ENCODE measurements at regions not wholly inside any gene's neighbourhood (a gene's known extent, or its start where the extent isn't known, plus 50 kb on each side); places are given as distances from the start of the nearest gene placed in this dataset.

DNA sequence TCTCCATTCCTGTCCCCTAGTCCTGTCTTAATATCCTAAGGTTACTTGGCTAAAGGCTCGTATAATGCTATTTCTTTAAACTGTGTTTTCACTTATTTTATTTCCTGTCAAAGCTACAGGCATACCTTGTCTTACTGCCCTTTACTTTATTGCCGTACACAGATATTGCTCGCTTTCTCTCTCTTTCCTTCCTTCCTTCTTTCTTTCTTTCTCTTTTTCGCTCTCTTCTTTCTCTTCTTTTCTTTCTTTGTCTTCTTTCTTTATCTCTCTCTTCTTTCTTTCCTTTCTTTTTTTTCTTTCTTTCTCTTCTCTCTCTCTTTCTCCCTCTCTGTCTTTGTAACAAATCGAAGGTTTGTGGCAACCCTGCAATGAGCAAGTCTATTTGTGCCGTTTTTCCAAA, 123.9 kb upstream of the ARHGAP5 start:
- Histone ChIP-seq H3K27me3 (ENCODE audit: control insufficient read depth in 3 of 3, insufficient read depth in 3 of 3, low read length in 3 of 3) (no peaks in the 10 kb centered on the region), H3K9me3 (ENCODE audit: control insufficient read depth in 2 of 2, insufficient read depth in 1 of 2, low read depth in 1 of 2, low read length in 1 of 2) (no peaks in the 10 kb centered on the region), H3K27ac (ENCODE audit: low read depth in 1 of 3, low read length in 2 of 3) (no peak overlapping the region), H3K4me3 (ENCODE audit: low read depth in 1 of 3, low read length in 3 of 3) (no peak overlapping the region), H3K36me3 (ENCODE audit: control insufficient read depth in 3 of 3, insufficient read depth in 2 of 3, low read depth in 1 of 3, low read length in 3 of 3) (no peaks in the 10 kb centered on the region), H3K4me1 (ENCODE audit: control insufficient read depth in 3 of 3, insufficient read depth in 2 of 3, low read depth in 1 of 3, low read length in 2 of 3) (peaks cover 3 to 19% (median 5%) of the 10 kb centered on the region in 3 donors)
- FAIRE-seq = no peak
- WGBS, 3 donors = 93 to 94% (median 93%) methylated on average over 6 of the region's 6 CpGs
- DNase-seq = no peak

DNA sequence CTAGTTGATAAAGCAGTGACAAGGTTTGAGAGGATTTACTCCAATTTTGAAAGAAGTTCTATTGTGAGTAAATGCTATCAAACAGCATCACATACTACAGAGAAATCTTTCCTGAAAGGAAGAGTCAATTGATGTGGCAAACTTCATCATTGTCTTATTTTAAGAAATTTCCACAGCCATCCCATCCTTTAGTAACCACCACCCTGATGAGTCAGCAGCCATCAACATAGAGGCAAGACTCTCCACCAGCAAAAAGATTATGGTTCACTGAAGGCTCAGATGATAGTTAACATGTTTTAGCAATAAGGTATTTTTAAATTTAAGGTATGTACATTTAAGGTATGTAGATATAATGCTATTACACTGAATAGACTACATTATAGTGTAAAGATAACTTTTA, 122.1 kb upstream of the ARHGAP5 start:
- no peak for FAIRE-seq

DNA sequence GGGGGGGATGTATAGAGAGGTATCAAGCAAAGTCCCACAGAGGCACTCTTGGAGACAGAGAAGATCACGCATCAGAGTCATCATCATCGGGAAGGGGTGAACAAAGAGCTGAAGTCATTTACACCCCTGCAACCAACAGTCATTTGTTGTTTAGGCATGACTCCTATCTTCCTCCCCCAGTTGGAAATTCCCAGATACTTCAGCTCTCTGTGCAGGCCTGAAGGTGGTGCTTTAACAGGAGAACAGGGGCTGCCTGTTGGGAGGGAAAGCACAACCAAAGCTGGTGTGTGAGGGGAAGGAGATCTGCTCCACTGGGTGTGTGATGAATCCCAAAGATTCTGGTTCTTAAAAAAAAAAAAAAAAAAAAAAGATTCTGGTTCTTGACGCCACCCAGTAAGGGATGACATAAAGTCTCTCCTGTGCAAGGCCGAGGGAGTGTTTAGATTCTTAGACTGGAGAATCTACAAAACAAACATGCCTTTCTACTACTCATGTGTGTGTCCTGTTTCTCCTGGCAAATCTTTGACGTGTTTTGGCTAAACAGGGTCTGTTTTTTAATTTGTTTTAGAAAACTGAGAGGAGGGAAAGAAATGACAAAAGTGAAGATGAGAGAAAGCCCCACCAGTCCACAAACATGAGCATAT, 121.0 kb upstream of the ARHGAP5 start:
- no peak for DNase-seq
- Histone ChIP-seq H3K27ac (ENCODE audit: low read depth in 1 of 3, low read length in 2 of 3) (no peak overlapping the region), H3K36me3 (ENCODE audit: control insufficient read depth in 3 of 3, insufficient read depth in 2 of 3, low read depth in 1 of 3, low read length in 3 of 3) (no peaks in the 10 kb centered on the region), H3K4me1 (ENCODE audit: control insufficient read depth in 3 of 3, insufficient read depth in 2 of 3, low read depth in 1 of 3, low read length in 2 of 3) (peaks cover 0 to 6% (median 0%) of the 10 kb centered on the region in 3 donors), H3K9me3 (ENCODE audit: control insufficient read depth in 2 of 2, insufficient read depth in 1 of 2, low read depth in 1 of 2, low read length in 1 of 2) (no peaks in the 10 kb centered on the region), H3K27me3 (ENCODE audit: control insufficient read depth in 3 of 3, insufficient read depth in 3 of 3, low read length in 3 of 3) (no peaks in the 10 kb centered on the region), H3K4me3 (ENCODE audit: low read depth in 1 of 3, low read length in 3 of 3) (no peak overlapping the region)
- no peak for FAIRE-seq
- 69 to 71% (median 71%) methylated on average over 5 of the region's 5 CpGs for WGBS, 3 donors

More for the DNA sequence above, 122.1 kb upstream of the ARHGAP5 start:
- Histone ChIP-seq H3K27me3 (ENCODE audit: control insufficient read depth in 3 of 3, insufficient read depth in 3 of 3, low read length in 3 of 3) (no peaks in the 10 kb centered on the region), H3K9me3 (ENCODE audit: control insufficient read depth in 2 of 2, insufficient read depth in 1 of 2, low read depth in 1 of 2, low read length in 1 of 2) (no peaks in the 10 kb centered on the region), H3K36me3 (ENCODE audit: control insufficient read depth in 3 of 3, insufficient read depth in 2 of 3, low read depth in 1 of 3, low read length in 3 of 3) (no peaks in the 10 kb centered on the region), H3K4me3 (ENCODE audit: low read depth in 1 of 3, low read length in 3 of 3) (no peak overlapping the region), H3K4me1 (ENCODE audit: control insufficient read depth in 3 of 3, insufficient read depth in 2 of 3, low read depth in 1 of 3, low read length in 2 of 3) (peaks cover 3 to 17% (median 5%) of the 10 kb centered on the region in 3 donors), H3K27ac (ENCODE audit: low read depth in 1 of 3, low read length in 2 of 3) (no peak overlapping the region)
- DNase-seq = no peak

DNA sequence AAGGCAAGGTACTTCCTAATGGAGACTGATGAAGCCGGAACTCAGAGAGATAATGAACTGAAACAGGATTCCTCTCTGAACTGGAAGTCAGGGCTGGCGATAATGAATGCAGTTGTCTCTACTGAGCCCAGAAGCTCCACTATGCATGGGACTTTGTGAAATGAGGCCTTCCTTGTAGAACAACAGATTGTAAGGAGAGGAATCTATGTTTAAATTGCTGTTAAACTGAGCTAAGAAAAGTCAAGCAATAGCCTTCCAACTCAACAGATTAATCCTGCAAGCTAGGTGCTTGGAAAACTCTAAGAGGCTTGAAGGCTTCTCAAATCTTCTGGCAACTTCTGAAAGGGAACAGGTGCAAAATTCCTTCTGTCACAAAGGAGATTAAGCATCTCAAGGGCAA, 119.5 kb upstream of the ARHGAP5 start:
- Histone ChIP-seq H3K36me3 (ENCODE audit: control insufficient read depth in 3 of 3, insufficient read depth in 2 of 3, low read depth in 1 of 3, low read length in 3 of 3) (no peaks in the 10 kb centered on the region), H3K4me1 (ENCODE audit: control insufficient read depth in 3 of 3, insufficient read depth in 2 of 3, low read depth in 1 of 3, low read length in 2 of 3) (no peaks in the 10 kb centered on the region), H3K27me3 (ENCODE audit: control insufficient read depth in 3 of 3, insufficient read depth in 3 of 3, low read length in 3 of 3) (no peaks in the 10 kb centered on the region), H3K4me3 (ENCODE audit: low read depth in 1 of 3, low read length in 3 of 3) (no peak overlapping the region), H3K9me3 (ENCODE audit: control insufficient read depth in 2 of 2, insufficient read depth in 1 of 2, low read depth in 1 of 2, low read length in 1 of 2) (no peaks in the 10 kb centered on the region), H3K27ac (ENCODE audit: low read depth in 1 of 3, low read length in 2 of 3) (no peak overlapping the region)
- FAIRE-seq (no peak), DNase-seq (no peak)
- WGBS, 3 donors = 95 to 100% (median 96%) methylated on average over 2 of the region's 2 CpGs

DNA sequence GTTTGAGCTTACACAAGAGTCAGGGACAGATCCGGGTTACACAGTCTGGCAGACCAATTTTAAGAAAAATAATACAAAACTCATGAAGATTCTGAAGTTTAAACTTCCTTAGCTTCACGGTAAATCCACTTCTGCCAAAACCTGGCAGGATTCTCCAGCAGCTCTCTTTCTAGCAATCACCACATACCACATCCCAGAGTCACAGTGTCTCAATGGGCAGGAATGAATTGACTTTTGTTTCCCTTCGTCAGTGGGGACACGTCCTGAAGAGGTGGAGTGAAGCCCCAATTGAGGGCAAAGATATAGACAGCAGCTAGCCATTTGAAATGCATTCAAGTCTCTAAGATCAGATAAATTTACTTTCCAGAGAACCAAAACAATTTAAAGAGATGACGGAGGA, 117.1 kb upstream of the ARHGAP5 start:
- Histone ChIP-seq H3K27me3 (ENCODE audit: control insufficient read depth in 3 of 3, insufficient read depth in 3 of 3, low read length in 3 of 3) (no peaks in the 10 kb centered on the region), H3K36me3 (ENCODE audit: control insufficient read depth in 3 of 3, insufficient read depth in 2 of 3, low read depth in 1 of 3, low read length in 3 of 3) (no peaks in the 10 kb centered on the region), H3K4me1 (ENCODE audit: control insufficient read depth in 3 of 3, insufficient read depth in 2 of 3, low read depth in 1 of 3, low read length in 2 of 3) (peaks cover 0 to 3% (median 1%) of the 10 kb centered on the region in 3 donors), H3K27ac (ENCODE audit: low read depth in 1 of 3, low read length in 2 of 3) (no peak overlapping the region), H3K9me3 (ENCODE audit: control insufficient read depth in 2 of 2, insufficient read depth in 1 of 2, low read depth in 1 of 2, low read length in 1 of 2) (no peaks in the 10 kb centered on the region), H3K4me3 (ENCODE audit: low read depth in 1 of 3, low read length in 3 of 3) (no peak overlapping the region)
- FAIRE-seq (no peak), DNase-seq (no peak)
- 89 to 94% (median 94%) methylated on average over 5 of the region's 5 CpGs for WGBS, 3 donors

DNA sequence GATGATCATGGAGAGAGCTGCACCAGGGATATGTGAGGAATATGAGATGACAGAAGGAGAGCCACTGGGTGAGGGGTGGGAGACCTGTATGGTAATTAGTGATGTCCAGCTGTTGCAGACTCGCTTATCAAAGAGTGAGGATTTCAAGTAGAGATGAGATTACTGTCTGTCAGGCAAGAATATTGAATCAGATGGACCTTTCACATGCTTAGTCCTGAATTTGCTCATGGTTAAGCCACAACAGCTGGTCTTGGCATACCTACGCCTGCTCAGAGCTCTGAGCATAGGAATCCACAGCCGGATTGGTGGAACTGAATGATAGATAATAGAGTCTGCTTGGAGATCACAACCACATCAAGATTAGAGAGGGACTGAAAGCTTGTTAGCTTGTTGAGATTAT, 115.2 kb upstream of the ARHGAP5 start:
- WGBS, 3 donors = 87 to 92% (median 92%) methylated on average over 3 of the region's 3 CpGs
- Histone ChIP-seq H3K27me3 (ENCODE audit: control insufficient read depth in 3 of 3, insufficient read depth in 3 of 3, low read length in 3 of 3) (no peaks in the 10 kb centered on the region), H3K4me3 (ENCODE audit: low read depth in 1 of 3, low read length in 3 of 3) (no peak overlapping the region), H3K27ac (ENCODE audit: low read depth in 1 of 3, low read length in 2 of 3) (no peak overlapping the region), H3K36me3 (ENCODE audit: control insufficient read depth in 3 of 3, insufficient read depth in 2 of 3, low read depth in 1 of 3, low read length in 3 of 3) (no peaks in the 10 kb centered on the region), H3K9me3 (ENCODE audit: control insufficient read depth in 2 of 2, insufficient read depth in 1 of 2, low read depth in 1 of 2, low read length in 1 of 2) (no peaks in the 10 kb centered on the region), H3K4me1 (ENCODE audit: control insufficient read depth in 3 of 3, insufficient read depth in 2 of 3, low read depth in 1 of 3, low read length in 2 of 3) (peaks cover 2 to 21% (median 5%) of the 10 kb centered on the region in 3 donors)
- no peak for FAIRE-seq
- DNase-seq = no peak

DNA sequence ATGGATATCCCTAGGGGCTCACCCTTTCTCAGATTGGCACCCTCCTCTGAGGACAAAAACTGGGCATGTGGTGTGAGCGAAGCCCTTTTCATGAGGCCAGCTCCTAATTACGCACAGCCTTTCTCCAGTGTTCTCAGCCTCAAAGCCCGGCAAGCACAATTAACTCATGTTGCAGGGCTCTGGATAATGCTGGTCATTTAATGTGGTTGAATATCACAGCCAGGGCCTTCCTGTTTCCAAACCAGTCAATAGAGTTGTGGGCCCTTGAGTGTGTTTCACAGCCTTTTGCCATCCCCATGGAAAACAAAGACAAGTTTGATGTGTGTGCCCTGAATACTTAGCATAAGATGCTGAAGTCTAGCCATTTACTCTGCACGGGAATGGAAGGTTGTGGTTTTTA, 114.2 kb upstream of the ARHGAP5 start:
- FAIRE-seq (no peak), DNase-seq (no peak)
- Histone ChIP-seq H3K27ac (ENCODE audit: low read depth in 1 of 3, low read length in 2 of 3) (no peak overlapping the region), H3K36me3 (ENCODE audit: control insufficient read depth in 3 of 3, insufficient read depth in 2 of 3, low read depth in 1 of 3, low read length in 3 of 3) (no peaks in the 10 kb centered on the region), H3K4me3 (ENCODE audit: low read depth in 1 of 3, low read length in 3 of 3) (no peak overlapping the region), H3K4me1 (ENCODE audit: control insufficient read depth in 3 of 3, insufficient read depth in 2 of 3, low read depth in 1 of 3, low read length in 2 of 3) (peaks cover 2 to 31% (median 13%) of the 10 kb centered on the region in 3 donors), H3K27me3 (ENCODE audit: control insufficient read depth in 3 of 3, insufficient read depth in 3 of 3, low read length in 3 of 3) (no peaks in the 10 kb centered on the region), H3K9me3 (ENCODE audit: control insufficient read depth in 2 of 2, insufficient read depth in 1 of 2, low read depth in 1 of 2, low read length in 1 of 2) (no peaks in the 10 kb centered on the region)
- 95 to 100% (median 98%) methylated on average over 4 of the region's 4 CpGs for WGBS, 3 donors

DNA sequence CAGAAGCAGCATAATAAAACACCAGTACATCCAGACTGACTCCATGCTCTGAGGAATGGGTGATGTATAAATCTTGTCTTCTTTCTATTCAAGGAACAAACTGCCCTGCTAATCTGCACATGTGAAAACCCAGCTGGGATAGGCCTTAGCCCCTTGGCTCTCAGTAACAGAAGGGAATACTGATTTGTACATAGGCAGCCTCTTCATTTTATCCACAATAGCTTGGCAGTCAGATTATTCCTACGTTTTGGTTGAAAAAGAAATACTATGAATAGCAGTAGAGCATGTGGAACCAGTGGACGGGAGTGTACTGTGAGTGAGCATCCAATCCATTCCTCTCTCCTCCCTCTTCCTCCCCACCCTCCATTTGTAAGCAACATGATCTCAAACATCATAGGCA, 113.5 kb upstream of the ARHGAP5 start:
- no peak overlapping the region for H3K4me3 ChIP-seq (ENCODE audit: low read depth in 1 of 3, low read length in 3 of 3)
- no peak for DNase-seq
- no peaks in the 10 kb centered on the region for H3K36me3 ChIP-seq (ENCODE audit: control insufficient read depth in 3 of 3, insufficient read depth in 2 of 3, low read depth in 1 of 3, low read length in 3 of 3)
- peaks cover 2 to 37% (median 13%) of the 10 kb centered on the region in 3 donors for H3K4me1 ChIP-seq (ENCODE audit: control insufficient read depth in 3 of 3, insufficient read depth in 2 of 3, low read depth in 1 of 3, low read length in 2 of 3)
- H3K27me3 ChIP-seq (ENCODE audit: control insufficient read depth in 3 of 3, insufficient read depth in 3 of 3, low read length in 3 of 3) = no peaks in the 10 kb centered on the region
- WGBS, 3 donors = 73 to 79% (median 75%) methylated on average over 2 of the region's 2 CpGs
- H3K27ac ChIP-seq (ENCODE audit: low read depth in 1 of 3, low read length in 2 of 3) = no peak overlapping the region
- no peak for FAIRE-seq
- no peaks in the 10 kb centered on the region for H3K9me3 ChIP-seq (ENCODE audit: control insufficient read depth in 2 of 2, insufficient read depth in 1 of 2, low read depth in 1 of 2, low read length in 1 of 2)

DNA sequence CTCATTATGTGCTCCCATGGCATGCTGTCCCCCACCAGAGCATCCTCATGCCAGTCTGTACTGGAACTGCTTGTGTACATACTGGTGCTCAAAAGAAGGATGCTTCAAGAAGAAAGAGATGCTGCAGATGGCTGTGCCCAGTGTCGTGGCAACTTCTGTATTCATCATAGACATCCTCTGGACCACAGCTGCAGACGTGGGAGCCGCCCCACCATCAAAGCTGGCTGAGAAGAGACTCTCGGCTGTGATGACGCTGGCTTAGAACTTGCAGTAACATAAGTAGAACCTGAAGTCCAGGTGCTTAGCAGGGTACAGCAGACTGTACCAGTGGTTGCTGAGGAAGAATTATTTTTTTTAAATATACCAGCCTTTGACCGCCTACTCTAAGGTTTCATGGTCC, 112.6 kb upstream of the ARHGAP5 start:
- DNase-seq = no peak
- Histone ChIP-seq H3K4me3 (ENCODE audit: low read depth in 1 of 3, low read length in 3 of 3) (no peak overlapping the region), H3K36me3 (ENCODE audit: control insufficient read depth in 3 of 3, insufficient read depth in 2 of 3, low read depth in 1 of 3, low read length in 3 of 3) (no peaks in the 10 kb centered on the region), H3K9me3 (ENCODE audit: control insufficient read depth in 2 of 2, insufficient read depth in 1 of 2, low read depth in 1 of 2, low read length in 1 of 2) (no peaks in the 10 kb centered on the region), H3K27ac (ENCODE audit: low read depth in 1 of 3, low read length in 2 of 3) (no peak overlapping the region), H3K27me3 (ENCODE audit: control insufficient read depth in 3 of 3, insufficient read depth in 3 of 3, low read length in 3 of 3) (no peaks in the 10 kb centered on the region), H3K4me1 (ENCODE audit: control insufficient read depth in 3 of 3, insufficient read depth in 2 of 3, low read depth in 1 of 3, low read length in 2 of 3) (peaks cover 2 to 44% (median 13%) of the 10 kb centered on the region in 3 donors)
- WGBS, 3 donors = 88 to 96% (median 91%) methylated on average over 6 of the region's 6 CpGs
- no peak for FAIRE-seq

Measured in small intestine (tissue), 7 donors.